Stomach (tissue), 4 donors: ENCODE measurements at regions not wholly inside any gene's neighbourhood (a gene's known extent, or its start where the extent isn't known, plus 50 kb on each side); places are given as distances from the start of the nearest gene placed in this dataset.

Source experiments
- CTCF ChIP-seq, 7 experiments: fragments of 450-650 bp in 4 of 7; fragments of 200-600 bp in 3 of 7; sonication (generic) in 3 of 7; IDR thresholded peaks; one replicate each; pipeline ENCODE4 v1.5.1; 2016 to 2019; ENCODE audit warnings: antibody characterized with exemption in 7 of 7, control low read depth in 2 of 7, mild to moderate bottlenecking in 1 of 7
- POLR2A ChIP-seq, 4 donors: fragments of 450-650 bp; IDR thresholded peaks; one replicate each; pipeline ENCODE4 v1.6.1; 2016; ENCODE audit warnings: antibody characterized with exemption in 4 of 4, control low read depth in 2 of 4, mild to moderate bottlenecking in 1 of 4, moderate library complexity in 1 of 4
- POLR2AphosphoS5 ChIP-seq, 3 donors: sonication (generic); formaldehyde crosslinking; IDR thresholded peaks; one replicate each; pipeline ENCODE4 v1.6.1; 2016; ENCODE audit warnings: antibody characterized with exemption in 3 of 3

- TF ChIP-seq CTCF (IDR thresholded peaks at IDR 0.05): no peak
- TF ChIP-seq POLR2A (IDR thresholded peaks at IDR 0.05): no peak
- TF ChIP-seq POLR2AphosphoS5 (IDR thresholded peaks at IDR 0.05): no peak
Observed at GRCh38 chr1:209262631-209263030, 320.9 kb upstream of the CAMK1G start.
